PFSK-1 (cell line): ENCODE measurements at regions not wholly inside any gene's neighbourhood (a gene's known extent, or its start where the extent isn't known, plus 50 kb on each side); places are given as distances from the start of the nearest gene placed in this dataset.

Source experiments
- FOXP2 ChIP-seq: optimal IDR thresholded peaks from 2 replicates; pipeline ENCODE3; 2011; ENCODE audit warnings: borderline replicate concordance, control low read depth, inconsistent platforms; ENCODE audit not compliant: insufficient read depth; ENCODE audit errors: extremely low read length, extremely low read depth
- POLR2AphosphoS5 ChIP-seq: IDR thresholded peaks from 2 replicates; pipeline ENCODE4 v1.6.1; 2012; ENCODE audit warnings: low read depth, mild to moderate bottlenecking, control low read depth, low read length, moderate library complexity
- SIN3A ChIP-seq: IDR thresholded peaks from 2 replicates; pipeline ENCODE4 v1.6.1; 2012; ENCODE audit warnings: mild to moderate bottlenecking, low read length, moderate library complexity, borderline replicate concordance; ENCODE audit not compliant: insufficient read depth
- TAF1 ChIP-seq: IDR thresholded peaks from 2 replicates; pipeline ENCODE4 v1.6.1; 2012; ENCODE audit warnings: low read length, control low read depth, borderline replicate concordance; ENCODE audit not compliant: insufficient read depth
- TF ChIP-seq, protein P1 (sequence below), 2 experiments: IDR thresholded peaks; 2 replicates each; pipeline versions ENCODE4 v1.6.1 to v1.8.0; 2011 to 2012; ENCODE audit warnings: low read depth in 2 of 2, low read length in 2 of 2, control low read depth in 1 of 2, inconsistent platforms in 1 of 2, mild to moderate bottlenecking in 1 of 2, moderate library complexity in 1 of 2; ENCODE audit not compliant: insufficient read depth in 1 of 2

- no peak for TF ChIP-seq POLR2AphosphoS5
- TF ChIP-seq, protein P1, sequence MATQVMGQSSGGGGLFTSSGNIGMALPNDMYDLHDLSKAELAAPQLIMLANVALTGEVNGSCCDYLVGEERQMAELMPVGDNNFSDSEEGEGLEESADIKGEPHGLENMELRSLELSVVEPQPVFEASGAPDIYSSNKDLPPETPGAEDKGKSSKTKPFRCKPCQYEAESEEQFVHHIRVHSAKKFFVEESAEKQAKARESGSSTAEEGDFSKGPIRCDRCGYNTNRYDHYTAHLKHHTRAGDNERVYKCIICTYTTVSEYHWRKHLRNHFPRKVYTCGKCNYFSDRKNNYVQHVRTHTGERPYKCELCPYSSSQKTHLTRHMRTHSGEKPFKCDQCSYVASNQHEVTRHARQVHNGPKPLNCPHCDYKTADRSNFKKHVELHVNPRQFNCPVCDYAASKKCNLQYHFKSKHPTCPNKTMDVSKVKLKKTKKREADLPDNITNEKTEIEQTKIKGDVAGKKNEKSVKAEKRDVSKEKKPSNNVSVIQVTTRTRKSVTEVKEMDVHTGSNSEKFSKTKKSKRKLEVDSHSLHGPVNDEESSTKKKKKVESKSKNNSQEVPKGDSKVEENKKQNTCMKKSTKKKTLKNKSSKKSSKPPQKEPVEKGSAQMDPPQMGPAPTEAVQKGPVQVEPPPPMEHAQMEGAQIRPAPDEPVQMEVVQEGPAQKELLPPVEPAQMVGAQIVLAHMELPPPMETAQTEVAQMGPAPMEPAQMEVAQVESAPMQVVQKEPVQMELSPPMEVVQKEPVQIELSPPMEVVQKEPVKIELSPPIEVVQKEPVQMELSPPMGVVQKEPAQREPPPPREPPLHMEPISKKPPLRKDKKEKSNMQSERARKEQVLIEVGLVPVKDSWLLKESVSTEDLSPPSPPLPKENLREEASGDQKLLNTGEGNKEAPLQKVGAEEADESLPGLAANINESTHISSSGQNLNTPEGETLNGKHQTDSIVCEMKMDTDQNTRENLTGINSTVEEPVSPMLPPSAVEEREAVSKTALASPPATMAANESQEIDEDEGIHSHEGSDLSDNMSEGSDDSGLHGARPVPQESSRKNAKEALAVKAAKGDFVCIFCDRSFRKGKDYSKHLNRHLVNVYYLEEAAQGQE (IDR thresholded peaks at IDR 0.05; ENCODE audit: insufficient read depth in 1 of 2, low read depth in 2 of 2, low read length in 2 of 2) = no peak
- TF ChIP-seq FOXP2 = no peak
- TF ChIP-seq SIN3A = no peak
- TF ChIP-seq TAF1 = no peak
Measured at GRCh38 chr2:2735041-2735440, 404.0 kb upstream of the MYT1L start.

- TF ChIP-seq, protein P1 (IDR thresholded peaks at IDR 0.05; ENCODE audit: insufficient read depth in 1 of 2, low read depth in 2 of 2, low read length in 2 of 2) = no peak
- TF ChIP-seq FOXP2 (no peak), POLR2AphosphoS5 (no peak), TAF1 (no peak), SIN3A (no peak)
Measured at GRCh38 chr2:2734308-2734707, 403.2 kb upstream of the MYT1L start.

- TF ChIP-seq SIN3A = no peak
Measured at GRCh38 chr2:2733818-2734217, 402.7 kb upstream of the MYT1L start.

GRCh38 chr2:2732331-2733119, 401.4 kb upstream of the MYT1L start:
- TF ChIP-seq, protein P1 (IDR thresholded peaks at IDR 0.05; ENCODE audit: insufficient read depth in 1 of 2, low read depth in 2 of 2, low read length in 2 of 2) = no peak
- TF ChIP-seq POLR2AphosphoS5 = no peak
- TF ChIP-seq TAF1 = no peak
- TF ChIP-seq FOXP2 = no peak
- no peak for TF ChIP-seq SIN3A

DNA sequence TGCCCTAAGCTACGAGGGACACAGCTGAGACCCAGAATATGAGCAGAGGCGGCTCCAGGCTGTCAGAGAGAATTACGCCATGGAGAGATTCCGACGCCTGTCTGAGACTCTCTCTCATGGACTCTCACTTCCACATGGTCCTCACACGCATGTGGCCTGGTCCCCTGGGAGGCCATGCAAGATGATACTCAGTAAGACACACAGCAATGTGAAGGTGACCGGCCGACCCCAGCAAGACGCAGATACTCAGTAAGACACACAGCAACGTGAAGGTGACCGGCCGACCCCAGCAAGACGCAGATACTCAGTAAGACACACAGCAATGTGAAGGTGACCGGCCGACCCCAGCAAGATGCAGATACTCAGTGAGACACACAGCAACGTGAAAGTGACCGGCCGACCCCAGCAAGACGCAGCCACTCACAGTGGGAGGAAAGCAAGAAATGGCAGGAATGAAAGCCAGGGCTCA, 400.8 kb upstream of the MYT1L start:
- no peak for TF ChIP-seq SIN3A
- no peak for TF ChIP-seq TAF1
- TF ChIP-seq, protein P1 (IDR thresholded peaks at IDR 0.05; ENCODE audit: insufficient read depth in 1 of 2, low read depth in 2 of 2, low read length in 2 of 2) = no peak
- no peak for TF ChIP-seq POLR2AphosphoS5
- TF ChIP-seq FOXP2 = no peak
